Fibroblast of skin of scalp (primary cell): ENCODE measurements at regions not wholly inside any gene's neighbourhood (a gene's known extent, or its start where the extent isn't known, plus 50 kb on each side); places are given as distances from the start of the nearest gene placed in this dataset.
"Not testable (repeated sequence)": the region's sequence is repeated elsewhere in the genome, so short reads cannot be mapped to it uniquely, and the experiment has no call there.

ENCODE experiments used
- DNase-seq: peaks from one replicate; pipeline ENCODE4 v3.0.0-alpha.2; 2013

DNA sequence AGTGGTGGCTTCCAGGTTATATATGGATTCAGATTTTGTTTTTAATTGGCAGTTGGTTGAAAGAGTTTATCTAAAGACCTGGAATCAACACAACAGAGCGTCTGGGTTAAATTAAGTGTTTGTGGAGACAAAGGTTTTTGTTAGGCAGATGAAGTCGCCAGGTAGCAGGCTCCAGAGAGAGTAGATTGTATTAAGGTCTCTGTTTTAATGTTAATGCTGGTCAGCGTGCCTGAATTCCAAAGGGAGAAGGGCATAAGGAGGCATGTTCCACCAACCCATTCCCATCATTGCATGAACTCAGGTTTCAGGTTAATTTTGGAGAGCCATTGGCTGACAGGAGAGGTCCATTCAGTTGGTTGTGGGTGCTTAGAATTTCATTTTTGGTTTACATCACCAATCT, 744.1 kb upstream of the GJE1 start:
- no peak for DNase-seq

DNA sequence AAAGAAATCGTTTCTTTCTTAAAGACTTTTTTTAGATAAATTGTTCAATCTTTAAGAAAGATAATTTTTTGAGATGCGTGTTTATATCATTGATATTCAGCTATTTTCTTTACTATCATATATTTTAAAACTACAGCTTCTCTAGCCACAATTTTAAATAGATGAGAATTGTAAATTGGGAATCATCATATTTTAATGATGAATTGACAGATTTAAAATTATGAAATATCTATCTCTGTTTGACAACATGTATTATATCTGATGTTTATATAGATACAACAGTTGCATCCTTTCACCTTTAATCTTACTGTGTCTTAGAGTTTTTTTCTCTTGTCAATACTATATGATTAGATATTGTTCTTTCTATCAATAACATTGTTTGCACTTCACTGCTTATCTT, 762.3 kb upstream of the GJE1 start:
- DNase-seq, result no peak

DNA sequence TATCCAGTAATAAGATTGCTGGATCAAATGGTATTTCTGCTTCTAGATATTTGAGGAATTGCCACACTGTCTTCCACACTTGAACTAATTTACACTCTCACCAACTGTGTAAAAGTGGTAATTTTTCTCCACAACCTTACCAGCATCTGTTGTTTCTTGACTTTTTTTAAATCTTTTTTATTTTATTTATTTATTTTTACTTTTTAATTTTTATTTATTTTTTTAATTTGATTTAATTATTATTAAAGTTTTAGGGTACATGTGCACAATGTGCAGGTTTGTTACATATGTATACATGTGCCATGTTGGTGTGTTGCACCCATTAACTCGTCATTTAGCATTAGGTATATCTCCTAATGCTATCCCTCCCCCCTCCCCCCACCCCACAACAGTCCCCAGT, 765.9 kb upstream of the GJE1 start:
- not testable (repeated sequence) for DNase-seq

DNA sequence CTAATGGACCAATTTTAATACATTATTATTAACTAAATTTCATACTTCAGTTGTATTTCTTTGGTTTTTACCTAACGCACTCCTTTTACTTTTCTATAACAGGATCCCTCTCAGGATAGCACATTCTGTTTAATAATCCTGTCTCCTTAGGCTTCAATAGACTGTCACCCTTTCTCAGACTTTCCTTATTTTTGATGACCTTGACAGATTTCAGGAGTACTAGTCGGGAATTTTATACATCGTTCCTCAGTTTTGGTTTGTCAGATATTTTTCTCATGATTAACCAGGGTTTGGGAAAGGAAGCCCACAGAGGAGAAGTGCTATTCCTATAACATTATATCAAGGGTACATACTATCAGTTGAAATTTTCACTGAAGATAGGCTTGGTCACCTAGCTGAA, 768.0 kb upstream of the GJE1 start:
- no peak for DNase-seq

DNA sequence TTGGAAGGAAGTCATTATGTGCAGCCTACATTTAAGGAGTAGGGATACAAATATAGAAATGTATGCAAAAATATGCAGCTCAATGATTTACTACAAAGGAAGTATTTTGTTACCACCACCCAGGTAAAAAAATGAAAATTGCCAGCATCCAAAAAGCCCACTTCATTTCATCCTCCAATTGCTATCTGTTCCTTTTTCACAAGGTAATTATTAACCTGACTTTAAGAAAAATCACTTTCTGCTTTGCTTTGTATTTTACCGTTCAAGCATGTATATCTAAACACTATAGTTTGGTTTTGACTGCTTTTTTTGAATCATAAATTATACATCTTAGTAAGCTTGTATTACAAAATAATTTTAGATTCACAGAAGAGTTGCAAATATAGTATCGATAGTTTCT, 768.5 kb upstream of the GJE1 start:
- no peak for DNase-seq

DNA sequence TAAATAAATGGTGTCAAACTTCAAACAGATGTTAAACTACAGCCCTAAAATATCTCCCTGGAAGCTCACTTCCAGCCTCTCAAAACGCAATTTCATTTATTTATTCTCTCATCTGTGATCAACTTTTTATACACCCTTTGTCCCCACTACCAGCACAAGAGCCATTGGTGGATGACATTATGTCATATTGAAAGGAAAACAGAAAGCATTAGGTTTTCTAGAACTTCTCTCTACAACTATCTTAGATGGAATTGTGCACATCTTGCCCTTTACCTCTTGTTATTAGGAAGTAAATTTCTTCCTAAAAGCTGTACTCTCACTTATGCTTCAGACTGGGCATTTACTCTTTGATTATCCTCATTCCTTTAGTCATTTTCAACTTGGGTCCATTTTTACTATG, 771.2 kb upstream of the GJE1 start:
- no peak for DNase-seq

DNA sequence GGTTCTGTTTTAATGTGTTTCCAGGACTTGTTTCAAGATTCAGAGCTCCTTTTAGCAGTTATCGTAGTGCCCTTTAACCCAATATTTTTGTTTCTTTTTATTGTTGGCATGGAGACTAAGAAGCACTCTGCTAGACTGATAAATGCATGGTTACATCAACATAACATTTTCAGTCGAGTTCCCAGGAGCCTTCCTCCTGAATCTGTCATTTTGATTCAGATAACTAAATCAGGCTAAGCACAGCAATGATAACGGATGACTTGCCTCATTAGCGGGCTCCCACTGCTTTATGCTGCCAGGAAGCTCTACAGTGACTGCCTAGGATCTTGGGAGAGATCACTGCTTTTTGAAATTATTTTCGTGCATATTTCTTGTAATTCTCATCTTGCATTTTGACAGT, 772.8 kb upstream of the GJE1 start:
- DNase-seq, result peak; percentile 4

DNA sequence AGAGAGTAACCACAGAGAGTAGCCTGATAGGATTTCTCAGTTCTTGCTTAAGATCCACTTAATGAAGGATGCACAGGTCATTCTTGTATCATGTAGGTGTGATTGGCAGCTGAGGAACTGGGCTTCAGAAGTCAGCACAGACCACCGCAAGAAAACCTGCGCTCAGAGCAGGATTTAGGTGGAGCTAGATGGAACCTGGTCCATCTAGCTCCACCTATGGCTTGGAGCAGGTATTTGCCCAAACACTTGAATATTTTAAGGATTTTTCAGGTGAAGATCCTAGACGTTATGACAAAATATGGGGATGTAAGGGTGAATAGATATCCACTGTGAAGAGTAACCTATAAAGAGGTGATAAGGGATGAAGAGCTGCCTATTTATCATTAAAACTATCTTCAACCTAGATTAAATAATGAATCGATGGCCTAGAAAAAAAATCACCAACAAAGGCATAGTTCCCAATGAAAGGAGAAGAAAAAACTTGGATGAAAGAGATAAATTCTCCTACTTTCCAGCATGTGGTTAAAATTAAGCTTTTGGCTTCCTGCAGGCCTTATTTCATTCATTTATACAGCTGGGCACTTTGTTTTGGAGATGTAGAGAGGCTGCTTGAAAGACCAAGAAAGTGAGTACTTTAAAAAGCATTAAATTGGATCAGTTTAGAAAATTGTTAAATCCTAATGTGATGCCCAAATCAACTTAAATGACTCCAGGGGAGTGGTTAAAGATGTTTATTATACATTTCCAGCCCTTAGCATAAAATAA, 778.4 kb upstream of the GJE1 start:
- no peak for DNase-seq

DNA sequence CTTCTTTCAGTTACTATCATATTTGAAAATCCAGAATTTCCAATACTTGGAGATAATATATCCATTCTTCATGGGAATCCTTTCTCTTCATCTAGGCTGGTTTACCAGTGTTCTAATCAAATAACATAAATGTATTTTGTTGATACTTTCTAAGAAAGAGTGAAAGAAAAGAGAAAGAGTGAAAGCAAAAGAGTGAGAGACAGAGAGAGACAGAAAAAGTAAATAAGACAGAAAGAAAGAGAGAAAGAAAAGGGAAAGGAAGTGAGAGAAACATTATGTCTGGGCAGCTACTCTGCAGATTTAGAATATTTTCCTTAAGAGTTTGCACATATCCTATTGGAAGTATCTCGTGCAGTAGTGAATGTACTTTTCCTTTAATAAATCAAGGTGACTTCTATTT, 781.0 kb upstream of the GJE1 start:
- DNase-seq, result no peak

DNA sequence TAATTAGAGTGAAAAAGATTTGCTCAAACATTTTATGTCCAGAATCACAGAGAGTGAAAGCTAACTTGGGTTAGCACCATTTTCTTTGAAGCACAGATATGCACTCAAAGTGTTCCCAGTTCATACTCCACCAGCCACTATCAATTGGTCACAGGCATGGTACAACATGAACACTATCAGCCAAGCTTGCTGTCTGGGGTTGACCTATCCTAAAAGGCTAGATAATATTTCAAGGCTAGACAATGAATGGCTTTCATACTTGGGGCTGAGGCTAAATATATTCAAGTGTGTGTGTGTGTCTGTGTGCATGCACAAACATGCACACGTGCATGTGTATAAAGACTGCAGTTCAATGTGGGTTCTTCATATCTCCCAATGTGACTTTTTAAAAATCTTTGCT, 783.0 kb upstream of the GJE1 start:
- DNase-seq, result no peak

DNA sequence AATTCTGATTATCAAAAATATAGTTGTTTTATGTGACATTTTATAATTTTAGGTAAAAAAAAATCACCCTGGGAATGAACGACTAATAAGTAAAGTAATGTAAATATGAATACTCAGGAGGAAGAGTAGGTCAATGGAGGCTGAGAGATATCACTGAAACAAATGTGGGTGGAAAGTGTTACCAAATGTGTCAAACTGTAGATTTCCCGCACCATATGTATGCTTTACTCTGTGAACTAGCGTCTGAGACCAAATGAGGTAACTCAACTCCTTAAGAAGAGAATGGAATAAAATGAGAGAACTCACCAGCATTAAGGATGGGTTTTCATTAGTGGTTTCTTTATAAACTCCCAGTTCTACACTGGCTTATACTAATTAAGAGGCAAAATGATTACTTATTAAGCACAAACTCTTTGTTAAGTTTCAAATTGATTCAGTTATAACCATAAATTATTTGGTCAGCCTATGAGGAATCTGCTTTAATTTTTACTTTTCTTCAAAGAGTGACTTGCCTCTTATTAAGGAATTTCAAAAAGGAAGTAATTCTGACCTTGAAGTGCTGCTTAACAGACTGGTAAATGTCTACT, 784.7 kb upstream of the GJE1 start:
- DNase-seq, result no peak

DNA sequence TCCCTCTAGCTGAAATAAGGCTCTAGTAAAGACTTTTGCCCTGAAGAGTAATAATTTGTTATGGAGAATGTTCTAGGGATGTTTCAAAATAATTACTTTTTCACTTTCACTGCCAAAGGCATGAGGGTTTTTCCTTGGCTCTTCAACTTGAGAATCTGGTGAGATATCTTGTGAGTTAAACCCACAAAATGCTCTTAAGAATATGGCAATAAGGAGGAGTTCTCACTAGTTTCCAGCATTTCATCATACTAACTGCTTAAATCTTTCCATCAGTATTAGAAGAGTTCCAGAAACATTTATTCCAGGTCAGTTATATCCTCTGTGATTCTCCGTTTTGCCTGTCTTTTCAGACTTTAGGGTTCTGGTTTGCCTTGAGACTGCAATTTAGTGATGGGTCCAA, 785.6 kb upstream of the GJE1 start:
- no peak for DNase-seq

DNA sequence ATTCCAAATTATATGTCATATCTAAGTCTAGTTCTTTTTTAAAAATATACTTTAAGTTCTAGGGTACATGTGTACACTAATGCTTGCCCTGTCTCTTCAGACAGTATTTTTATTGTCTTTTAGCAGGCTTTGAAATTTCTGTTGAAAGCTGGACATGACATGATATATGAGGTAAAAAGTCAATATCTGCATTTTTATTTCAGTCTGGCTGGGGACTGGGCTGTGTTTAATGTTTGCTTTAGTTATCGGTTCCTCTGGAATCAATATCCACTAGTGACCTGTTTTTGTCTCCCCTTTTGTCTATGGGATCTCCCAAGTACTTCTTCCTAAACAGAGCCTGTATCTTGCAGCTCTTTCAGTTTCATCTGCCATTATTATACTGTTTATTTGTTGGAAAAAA, 786.2 kb upstream of the GJE1 start:
- DNase-seq, result no peak

DNA sequence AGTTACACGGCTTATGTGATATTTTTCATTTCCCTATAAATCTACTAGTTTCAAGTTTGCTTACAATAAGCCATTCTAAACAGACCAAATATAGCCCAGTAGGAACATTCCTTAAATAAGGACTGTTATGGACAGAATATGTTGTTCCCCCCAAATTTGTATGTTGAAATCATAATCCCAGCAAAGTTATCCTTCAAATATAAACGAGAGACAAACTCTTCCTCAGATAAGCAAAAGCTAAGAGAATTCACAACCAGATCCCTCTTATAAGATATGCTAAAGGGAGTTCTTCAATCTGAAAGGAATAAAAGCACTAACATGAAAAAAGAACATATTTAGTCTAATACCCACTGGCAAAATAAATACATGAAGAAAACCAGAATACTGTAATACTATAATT, 795.5 kb upstream of the GJE1 start:
- DNase-seq, result no peak

DNA sequence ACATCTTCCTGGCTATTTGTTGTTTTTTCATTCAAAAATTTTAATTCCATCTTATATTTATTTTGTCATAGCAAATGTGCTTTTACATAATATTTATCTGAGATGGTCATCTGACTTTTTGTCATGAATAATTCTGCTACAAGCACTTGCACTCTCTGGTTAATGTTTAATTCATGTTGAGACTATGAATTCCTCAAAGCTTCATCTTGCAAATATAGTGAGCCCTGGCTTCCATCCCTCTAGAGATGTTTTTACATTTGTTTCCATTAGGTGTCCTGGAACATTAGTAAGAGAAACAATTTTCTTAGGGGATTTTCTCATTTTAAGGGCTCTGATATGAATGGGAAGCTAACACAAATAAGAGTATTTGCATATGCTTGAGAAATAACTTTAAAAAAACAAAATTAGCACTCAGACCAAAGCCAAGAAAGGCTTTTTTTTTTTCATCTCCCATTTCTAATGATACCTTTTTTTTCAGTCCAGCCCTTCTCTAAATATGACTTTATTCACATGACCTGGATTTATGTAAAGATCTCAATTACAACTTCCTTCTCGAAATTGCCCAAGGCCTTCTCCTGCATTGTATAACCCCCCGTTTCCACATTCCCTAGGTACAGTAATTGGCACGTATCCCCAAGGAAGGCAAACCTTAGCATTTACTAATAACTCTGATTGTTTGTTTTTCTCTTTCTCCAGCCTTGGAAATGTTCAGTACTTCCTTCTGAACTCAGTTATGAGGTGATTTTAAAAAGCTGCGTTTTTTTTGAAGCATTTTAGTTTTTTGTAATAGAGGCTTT, 797.0 kb upstream of the GJE1 start:
- no peak for DNase-seq

DNA sequence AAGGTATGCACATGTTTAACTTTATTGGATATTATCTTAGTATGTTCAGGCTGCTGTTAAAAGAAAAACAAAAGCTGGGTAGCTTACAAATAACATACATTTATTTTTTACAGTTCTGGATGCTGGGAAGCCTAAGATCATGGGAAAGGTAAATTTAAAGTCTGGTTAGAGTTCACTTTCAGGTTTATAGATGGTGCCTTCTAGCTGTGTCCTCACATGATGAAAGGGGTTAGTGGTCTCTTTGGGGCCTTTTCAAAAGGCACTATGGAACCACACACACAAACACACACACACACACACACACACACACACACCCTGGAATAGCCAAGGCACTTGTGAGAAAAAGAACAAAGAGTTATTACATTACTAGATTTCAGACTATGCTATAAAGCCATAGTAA, 805.8 kb upstream of the GJE1 start:
- DNase-seq, result no peak

DNA sequence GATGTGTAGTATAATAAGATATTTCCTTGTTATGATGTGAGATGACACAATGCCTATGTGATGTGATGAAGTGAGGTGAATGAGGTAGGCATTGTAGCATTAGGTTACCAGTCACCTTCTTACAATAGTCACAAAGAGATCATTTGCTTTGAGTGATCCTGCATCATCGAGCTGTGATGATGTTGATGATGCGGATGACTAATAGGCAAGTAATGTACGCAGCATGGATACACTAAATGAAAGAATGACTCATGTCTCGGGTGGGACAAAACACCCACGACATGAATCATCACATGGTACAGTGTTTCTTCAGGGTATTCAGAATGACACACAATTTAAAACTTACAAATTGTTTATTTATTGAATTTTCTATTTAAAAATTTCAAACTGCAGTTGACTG, 806.3 kb upstream of the GJE1 start:
- peak; percentile 97 for DNase-seq

DNA sequence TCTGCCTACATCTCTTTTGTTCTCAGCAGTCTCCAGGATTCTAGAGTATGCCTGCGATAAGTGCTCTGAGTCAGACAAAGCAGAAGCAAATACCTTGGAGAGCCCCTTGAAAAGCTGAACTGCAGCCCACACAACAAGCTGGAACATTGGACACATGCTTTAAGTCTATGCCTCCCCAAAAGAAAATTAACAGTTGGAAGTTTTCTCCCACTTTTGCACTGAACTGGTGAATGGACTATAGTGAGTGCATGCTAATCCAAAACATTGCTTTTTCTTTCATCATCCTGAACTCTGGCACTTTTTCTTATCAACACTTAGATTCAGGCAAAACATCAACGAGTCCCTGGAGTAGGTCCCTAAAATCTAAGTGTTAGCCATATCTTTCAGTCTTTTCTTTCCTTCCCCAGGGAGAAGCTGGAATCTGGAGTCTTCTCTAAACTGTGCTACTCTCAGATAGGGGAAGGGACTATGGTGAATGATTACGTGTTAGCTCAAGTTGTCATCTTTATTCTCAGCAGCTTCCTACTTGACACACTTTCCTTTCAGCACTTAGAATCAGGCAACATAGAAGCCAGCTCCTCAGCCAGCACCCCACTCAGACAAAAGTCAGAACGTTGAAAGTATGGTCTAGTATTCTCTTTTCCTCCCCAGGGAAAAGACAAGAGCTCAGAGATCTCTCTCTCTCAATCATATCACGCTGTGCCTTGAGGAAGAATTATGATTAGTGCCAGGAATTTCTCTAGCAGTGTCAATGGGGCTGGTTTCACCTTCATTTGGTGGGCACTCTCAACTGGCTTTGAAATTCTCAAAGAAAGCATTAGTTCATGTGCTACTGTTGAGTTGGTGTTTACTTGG, 811.0 kb upstream of the GJE1 start:
- peak; percentile 68 for DNase-seq

DNA sequence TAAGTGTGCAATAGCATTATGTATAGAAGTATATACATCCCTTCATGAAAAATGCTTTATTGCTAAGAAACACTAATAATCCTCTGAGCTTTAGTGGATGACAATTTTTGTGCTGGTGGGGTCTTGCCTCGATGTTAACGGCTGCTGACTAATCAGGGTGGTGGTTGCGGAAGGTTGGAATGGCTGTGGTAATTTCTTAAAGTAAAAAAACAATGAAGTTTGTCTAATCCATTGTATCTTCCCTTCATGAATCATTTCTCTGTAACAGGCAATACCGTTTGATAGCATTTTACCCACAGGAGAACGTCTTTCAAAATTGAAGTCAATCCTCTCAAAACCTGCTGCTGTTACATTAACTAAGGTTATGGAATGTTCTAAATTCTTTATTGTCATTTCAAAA, 816.5 kb upstream of the GJE1 start:
- DNase-seq, result no peak

DNA sequence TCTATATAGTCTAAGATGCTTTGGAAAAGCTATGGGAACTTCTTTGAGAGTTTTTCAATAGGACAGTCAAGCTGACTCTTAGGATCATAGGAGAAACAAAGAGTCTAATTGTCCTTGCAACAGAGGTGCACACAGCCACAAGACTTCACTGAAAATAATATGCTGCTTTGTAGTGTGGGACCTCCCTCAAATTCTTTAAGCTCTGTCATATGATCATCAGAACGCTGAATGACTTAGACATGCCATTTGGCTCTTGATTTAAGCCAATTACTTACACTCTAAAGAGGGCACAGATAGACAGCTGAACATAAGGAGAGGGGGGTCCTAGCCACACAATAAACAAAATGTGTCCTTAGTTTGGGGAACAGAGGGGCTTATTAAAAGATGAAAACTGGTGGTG, 818.7 kb upstream of the GJE1 start:
- DNase-seq, result no peak

DNA sequence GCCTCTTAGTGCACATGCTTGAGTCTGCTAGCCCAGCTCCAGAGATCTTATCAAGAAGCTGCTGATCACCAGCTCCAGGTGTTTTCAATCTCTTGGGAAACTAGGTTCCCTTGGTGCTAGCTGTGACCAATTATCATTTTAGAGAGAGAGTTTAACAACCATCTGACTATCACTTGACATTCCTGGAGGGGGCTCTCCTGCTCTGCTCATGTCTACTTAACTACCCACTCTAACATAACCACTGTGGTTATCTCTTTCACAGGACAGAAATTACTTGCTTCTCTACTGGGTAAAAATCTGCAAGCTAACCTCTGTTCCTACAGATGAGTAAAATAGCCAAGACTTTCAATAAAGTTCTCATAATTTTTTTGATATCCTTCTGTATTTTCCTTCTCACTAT, 823.4 kb upstream of the GJE1 start:
- DNase-seq, result peak; percentile 20

DNA sequence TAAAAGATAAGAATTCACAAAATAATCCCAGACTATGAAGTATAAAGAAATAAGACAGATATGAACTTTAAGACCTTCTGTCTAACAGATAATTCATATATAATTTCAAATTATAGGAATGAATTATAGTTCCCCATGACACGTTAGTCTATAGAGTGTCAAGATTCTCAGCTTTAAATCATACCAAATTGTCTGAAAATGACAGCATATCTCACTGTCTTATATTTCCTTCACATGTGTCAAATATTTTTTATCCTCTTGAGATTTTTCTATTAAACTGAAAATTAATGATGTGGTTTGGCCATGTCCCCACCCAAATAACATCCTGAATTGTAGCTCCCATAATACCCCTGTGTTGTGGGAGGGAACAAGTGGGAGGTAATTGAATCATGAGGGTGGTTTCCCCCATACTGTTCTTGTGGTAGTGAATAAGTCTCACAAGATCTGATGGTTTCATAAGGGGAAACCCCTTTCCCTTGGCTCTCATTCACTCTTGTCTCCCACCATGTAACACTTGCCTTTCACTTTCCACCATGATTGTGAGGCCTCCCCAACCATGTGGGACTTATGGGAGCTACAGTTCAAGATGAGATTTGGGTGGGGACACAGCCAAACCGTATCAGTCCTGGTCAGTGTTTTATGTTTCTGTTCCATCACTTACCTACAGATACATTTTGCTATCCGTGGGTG, 825.3 kb upstream of the GJE1 start:
- DNase-seq, result peak; percentile 4
